Activated naive CD8-positive, alpha-beta T cell (primary cell): ENCODE measurements at regions not wholly inside any gene's neighbourhood (a gene's known extent, or its start where the extent isn't known, plus 50 kb on each side); places are given as distances from the start of the nearest gene placed in this dataset.

Experiments
- H3K27ac Mint-ChIP-seq: one replicate; pipeline ENCODE4 v1.8.0; 2021; ENCODE audit warnings: mixed read lengths
- H3K27me3 Mint-ChIP-seq: one replicate; pipeline ENCODE4 v1.8.0; 2021; ENCODE audit warnings: mixed read lengths
- H3K36me3 Mint-ChIP-seq: one replicate; pipeline ENCODE4 v1.8.0; 2021; ENCODE audit warnings: mixed read lengths
- H3K4me1 Mint-ChIP-seq: one replicate; pipeline ENCODE4 v1.8.0; 2021; ENCODE audit warnings: low read depth, mixed read lengths
- H3K4me3 Mint-ChIP-seq: one replicate; pipeline ENCODE4 v1.8.0; 2021; ENCODE audit warnings: mild to moderate bottlenecking, mixed read lengths
- H3K9me3 Mint-ChIP-seq: one replicate; pipeline ENCODE4 v1.8.0; 2021; ENCODE audit warnings: low read depth, mixed read lengths

DNA sequence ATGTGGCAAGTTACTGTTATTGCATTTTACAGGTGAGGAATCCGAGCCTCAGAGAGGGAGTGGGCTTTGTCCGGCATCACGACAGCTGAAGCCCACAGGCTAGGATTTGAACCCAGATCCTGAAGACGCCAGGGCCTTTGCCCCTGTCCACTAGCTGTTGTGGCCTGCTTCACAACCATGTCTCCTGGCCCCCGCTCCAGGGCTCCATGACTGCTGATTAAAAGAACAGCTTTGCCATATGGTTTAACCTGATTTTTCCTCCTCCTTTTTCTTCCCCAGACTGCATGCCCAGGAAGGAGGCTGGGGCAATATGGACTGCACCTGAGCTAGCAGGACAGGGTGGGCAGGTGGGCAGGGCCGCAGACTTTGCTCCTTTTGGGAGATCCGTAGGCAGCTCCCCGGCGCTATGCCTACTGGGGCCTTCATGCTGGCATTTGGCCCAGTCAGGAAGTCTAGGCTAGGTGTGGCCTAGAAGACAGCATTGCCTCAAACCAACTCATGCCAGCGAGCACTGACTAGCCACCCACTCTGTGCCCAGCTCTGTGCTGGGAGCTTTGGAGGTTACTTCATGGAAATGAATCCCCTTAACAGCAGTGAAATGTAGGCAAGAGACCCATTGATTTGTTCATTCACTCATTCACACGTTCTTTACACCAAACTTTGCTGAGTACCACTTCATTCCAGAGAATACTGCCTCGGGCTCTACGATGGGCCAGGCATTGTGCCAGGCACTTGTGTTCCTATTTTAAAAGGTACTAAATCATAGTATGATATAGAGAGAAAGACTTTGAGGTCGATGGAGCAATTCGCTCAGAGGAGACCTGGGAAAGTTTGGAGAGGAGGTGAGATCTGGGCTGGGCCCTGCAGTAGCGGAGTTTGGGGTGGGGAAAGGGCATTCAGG is 94.3 kb upstream of the CPEB4 start:
- Mint-ChIP-seq H3K9me3 (no peaks in the 10 kb centered on the region), H3K4me1 (no peaks in the 10 kb centered on the region), H3K36me3 (no peaks in the 10 kb centered on the region), H3K4me3 (no peak overlapping the region), H3K27ac (no peak overlapping the region), H3K27me3 (no peaks in the 10 kb centered on the region)

DNA sequence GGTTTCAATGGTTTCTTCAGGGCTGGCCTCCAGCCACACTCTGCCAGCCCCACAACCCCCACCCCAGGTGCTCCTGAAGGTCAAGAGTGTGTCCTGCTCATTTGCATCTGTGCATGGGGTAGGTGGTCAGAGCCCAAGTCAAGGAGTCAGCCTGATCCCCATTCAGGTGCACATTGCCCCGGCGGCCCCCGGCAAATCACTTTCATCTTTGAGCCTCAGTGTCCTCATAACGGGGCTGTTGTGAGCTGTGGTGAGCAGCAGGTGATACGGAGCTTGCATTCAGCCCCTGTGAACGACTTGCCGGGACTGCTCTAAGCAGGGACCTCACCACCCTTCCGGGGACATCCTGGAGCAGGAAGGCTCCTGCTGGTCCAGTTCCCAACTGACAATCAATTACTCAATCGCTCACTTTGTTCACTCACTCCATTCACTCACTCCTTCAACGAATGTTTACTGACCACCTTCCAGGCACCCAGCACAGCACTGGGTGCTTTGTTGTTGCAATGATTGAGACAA is 93.2 kb upstream of the CPEB4 start:
- Mint-ChIP-seq H3K36me3 (no peaks in the 10 kb centered on the region), H3K27me3 (no peaks in the 10 kb centered on the region), H3K9me3 (no peaks in the 10 kb centered on the region), H3K4me1 (no peaks in the 10 kb centered on the region), H3K4me3 (no peak overlapping the region), H3K27ac (no peak overlapping the region)

GRCh38 chr5:173795601-173796000 is 92.5 kb upstream of the CPEB4 start:
- no peak overlapping the region for H3K27ac Mint-ChIP-seq
- H3K36me3 Mint-ChIP-seq: no peaks in the 10 kb centered on the region
- no peaks in the 10 kb centered on the region for H3K4me1 Mint-ChIP-seq
- no peaks in the 10 kb centered on the region for H3K27me3 Mint-ChIP-seq
- H3K4me3 Mint-ChIP-seq: no peak overlapping the region
- H3K9me3 Mint-ChIP-seq: no peaks in the 10 kb centered on the region

- Mint-ChIP-seq H3K36me3 (no peaks in the 10 kb centered on the region), H3K27me3 (no peaks in the 10 kb centered on the region), H3K9me3 (no peaks in the 10 kb centered on the region), H3K4me1 (no peaks in the 10 kb centered on the region), H3K4me3 (no peak overlapping the region), H3K27ac (no peak overlapping the region)
Observed at GRCh38 chr5:173796721-173797495, 91.2 kb upstream of the CPEB4 start.

GRCh38 chr5:173798127-173798810 is 89.9 kb upstream of the CPEB4 start:
- no peak overlapping the region for H3K27ac Mint-ChIP-seq
- H3K27me3 Mint-ChIP-seq: no peaks in the 10 kb centered on the region
- H3K9me3 Mint-ChIP-seq: no peaks in the 10 kb centered on the region
- H3K36me3 Mint-ChIP-seq: no peaks in the 10 kb centered on the region
- no peak overlapping the region for H3K4me3 Mint-ChIP-seq
- no peaks in the 10 kb centered on the region for H3K4me1 Mint-ChIP-seq

GRCh38 chr5:173800340-173800739 is 87.8 kb upstream of the CPEB4 start:
- H3K4me3 Mint-ChIP-seq: no peak overlapping the region
- peaks cover 4% of the 10 kb centered on the region for H3K9me3 Mint-ChIP-seq
- no peaks in the 10 kb centered on the region for H3K36me3 Mint-ChIP-seq
- no peak overlapping the region for H3K27ac Mint-ChIP-seq
- H3K27me3 Mint-ChIP-seq: no peaks in the 10 kb centered on the region
- no peaks in the 10 kb centered on the region for H3K4me1 Mint-ChIP-seq

DNA sequence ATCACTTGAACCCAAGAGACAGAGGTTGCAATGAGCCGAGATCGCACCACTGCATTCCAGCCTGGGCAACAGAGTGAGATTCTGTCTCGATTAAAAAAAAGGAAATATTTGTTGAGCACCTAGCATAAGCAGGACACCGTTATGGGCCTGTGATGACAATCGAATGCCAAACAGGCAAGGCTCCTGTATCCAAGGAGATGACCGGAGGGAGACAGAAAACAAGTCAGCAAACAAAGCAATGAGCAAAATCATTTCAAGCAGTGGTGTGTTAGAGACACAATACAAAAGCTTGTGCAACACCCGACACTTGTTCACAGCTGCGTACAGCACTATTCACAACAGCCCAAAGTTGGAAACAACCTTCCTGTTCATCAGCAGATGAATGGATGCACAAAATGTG is 87.1 kb upstream of the CPEB4 start:
- Mint-ChIP-seq H3K4me3 (no peak overlapping the region), H3K9me3 (peaks cover 4% of the 10 kb centered on the region), H3K4me1 (no peaks in the 10 kb centered on the region)

DNA sequence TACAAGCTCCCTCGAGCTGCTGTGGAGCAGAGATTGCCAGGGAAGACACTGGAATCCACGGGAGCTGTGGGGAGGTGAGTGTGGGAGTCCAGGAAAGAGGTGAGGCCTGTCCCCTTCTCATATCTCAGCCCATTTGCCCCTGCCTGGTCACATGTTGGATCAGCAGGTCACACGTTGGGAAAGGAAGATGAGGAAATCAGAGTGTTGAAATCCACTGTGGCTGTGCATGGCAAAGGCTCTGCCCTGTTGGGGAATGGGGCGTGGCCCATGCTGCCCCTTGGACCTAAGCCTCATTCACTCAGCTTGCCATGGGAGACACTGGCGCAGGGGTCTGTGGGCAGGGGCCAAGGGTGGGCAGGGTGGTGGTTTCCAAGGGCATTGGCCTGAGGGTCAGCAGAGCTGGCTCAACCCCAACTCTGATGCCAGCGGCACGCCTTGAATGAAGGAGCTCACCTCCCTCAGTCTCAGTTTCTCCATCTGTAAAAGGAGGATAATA is 85.4 kb upstream of the CPEB4 start:
- H3K9me3 Mint-ChIP-seq: peaks cover 4% of the 10 kb centered on the region
- no peaks in the 10 kb centered on the region for H3K4me1 Mint-ChIP-seq
- H3K27me3 Mint-ChIP-seq: no peaks in the 10 kb centered on the region
- no peak overlapping the region for H3K27ac Mint-ChIP-seq
- H3K4me3 Mint-ChIP-seq: no peak overlapping the region
- no peaks in the 10 kb centered on the region for H3K36me3 Mint-ChIP-seq

More for the DNA sequence above, 87.1 kb upstream of the CPEB4 start:
- Mint-ChIP-seq H3K27ac (no peak overlapping the region), H3K27me3 (no peaks in the 10 kb centered on the region), H3K36me3 (no peaks in the 10 kb centered on the region)

GRCh38 chr5:173804579-173804978 is 83.6 kb upstream of the CPEB4 start:
- no peak overlapping the region for H3K27ac Mint-ChIP-seq
- H3K36me3 Mint-ChIP-seq: no peaks in the 10 kb centered on the region
- no peak overlapping the region for H3K4me3 Mint-ChIP-seq
- peaks cover 4% of the 10 kb centered on the region for H3K9me3 Mint-ChIP-seq
- no peaks in the 10 kb centered on the region for H3K27me3 Mint-ChIP-seq
- H3K4me1 Mint-ChIP-seq: no peaks in the 10 kb centered on the region

DNA sequence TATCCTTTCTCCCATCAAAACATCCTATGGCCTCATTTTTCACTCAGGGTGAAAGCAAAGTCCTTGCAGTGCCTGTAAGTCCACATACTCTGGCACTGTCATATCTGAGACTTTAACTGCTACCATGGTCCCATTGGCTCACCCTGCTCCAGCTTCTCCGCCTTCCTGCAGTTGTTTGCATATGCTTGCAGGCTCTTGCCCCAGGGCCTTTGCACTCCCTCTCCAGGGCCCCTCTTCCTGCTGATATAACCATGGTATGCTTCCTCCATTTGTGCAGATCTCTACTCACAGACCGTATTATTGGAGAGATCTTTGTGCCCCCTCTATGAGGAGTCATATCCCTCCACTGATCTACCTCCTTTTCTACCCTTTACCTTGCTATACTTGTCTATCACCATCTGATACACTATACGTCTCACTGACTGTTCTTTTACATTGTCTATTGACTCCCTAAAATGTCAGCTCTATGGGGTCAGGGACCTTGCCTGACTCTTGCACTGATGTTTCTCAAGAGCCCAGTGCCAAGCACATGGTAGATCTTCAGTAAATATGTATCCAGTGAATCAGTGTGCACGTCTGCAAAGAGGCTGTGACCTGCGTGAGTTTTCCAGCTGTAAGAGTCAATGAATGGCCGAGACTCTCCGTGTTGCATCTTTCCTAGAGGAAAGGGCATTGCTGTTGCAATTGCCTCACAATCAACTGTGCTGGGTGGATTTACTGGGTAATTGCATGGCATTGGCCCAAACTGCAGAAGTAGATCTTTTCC is 81.7 kb upstream of the CPEB4 start:
- Mint-ChIP-seq H3K9me3 (peaks cover 4% of the 10 kb centered on the region), H3K27ac (no peak overlapping the region), H3K27me3 (no peaks in the 10 kb centered on the region), H3K36me3 (no peaks in the 10 kb centered on the region), H3K4me1 (no peaks in the 10 kb centered on the region), H3K4me3 (no peak overlapping the region)

DNA sequence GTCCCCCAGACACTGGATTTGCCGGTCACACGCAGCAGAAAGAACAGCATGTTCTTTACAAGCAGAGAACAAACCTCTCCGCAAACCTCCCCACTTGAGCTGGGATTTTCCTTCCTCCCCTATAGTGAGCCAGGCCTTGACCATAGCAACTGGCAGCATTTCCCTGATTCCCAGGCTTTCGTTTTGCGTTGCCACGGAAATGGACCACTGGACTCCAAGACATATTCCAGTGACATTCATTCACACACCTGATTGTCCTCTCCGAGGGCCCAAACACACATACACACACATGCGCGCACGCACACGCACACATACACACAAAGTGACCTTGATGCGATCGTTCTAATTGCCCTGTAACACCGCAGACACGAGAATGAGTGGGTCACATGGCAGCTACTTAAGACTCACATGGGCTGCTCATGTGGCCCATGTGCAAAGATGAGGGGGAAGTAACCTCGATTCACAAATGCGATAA is 80.9 kb upstream of the CPEB4 start:
- H3K27ac Mint-ChIP-seq: no peak overlapping the region
- no peak overlapping the region for H3K4me3 Mint-ChIP-seq
- H3K4me1 Mint-ChIP-seq: no peaks in the 10 kb centered on the region
- peaks cover 4% of the 10 kb centered on the region for H3K9me3 Mint-ChIP-seq
- H3K36me3 Mint-ChIP-seq: no peaks in the 10 kb centered on the region
- no peaks in the 10 kb centered on the region for H3K27me3 Mint-ChIP-seq

- no peak overlapping the region for H3K27ac Mint-ChIP-seq
- H3K4me1 Mint-ChIP-seq: no peaks in the 10 kb centered on the region
- H3K4me3 Mint-ChIP-seq: no peak overlapping the region
- no peaks in the 10 kb centered on the region for H3K36me3 Mint-ChIP-seq
- no peaks in the 10 kb centered on the region for H3K27me3 Mint-ChIP-seq
- H3K9me3 Mint-ChIP-seq: peaks cover 4% of the 10 kb centered on the region
Observed at GRCh38 chr5:173808079-173808808, 79.9 kb upstream of the CPEB4 start.

DNA sequence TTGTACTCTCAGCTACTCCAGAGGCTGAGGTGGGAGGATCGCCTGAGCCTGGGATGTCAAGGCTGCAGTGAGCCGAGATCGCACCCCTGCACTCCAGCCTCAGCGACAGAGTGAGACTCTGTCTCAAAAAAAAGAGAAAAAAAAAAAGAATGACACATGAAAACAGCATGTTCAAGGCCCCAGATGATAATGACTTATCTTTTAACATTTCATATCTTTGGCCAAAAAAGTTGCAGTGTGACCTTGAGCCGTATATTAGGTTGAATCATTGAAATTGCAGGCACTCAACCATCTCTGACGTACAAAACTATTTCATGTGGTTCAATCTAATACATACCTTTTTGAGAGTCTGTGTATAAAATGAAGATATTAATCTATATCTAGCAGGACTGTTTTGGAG is 79.1 kb upstream of the CPEB4 start:
- Mint-ChIP-seq H3K27ac (no peak overlapping the region), H3K4me3 (no peak overlapping the region), H3K4me1 (no peaks in the 10 kb centered on the region), H3K9me3 (peaks cover 4% of the 10 kb centered on the region), H3K36me3 (no peaks in the 10 kb centered on the region), H3K27me3 (no peaks in the 10 kb centered on the region)
